ENCODE measurements at regions not wholly inside any gene's neighbourhood (a gene's known extent, or its start where the extent isn't known, plus 50 kb on each side); places are given as distances from the start of the nearest gene placed in this dataset.
"Not testable (repeated sequence)": the region's sequence is repeated elsewhere in the genome, so short reads cannot be mapped to it uniquely, and the experiment has no call there.

DNA sequence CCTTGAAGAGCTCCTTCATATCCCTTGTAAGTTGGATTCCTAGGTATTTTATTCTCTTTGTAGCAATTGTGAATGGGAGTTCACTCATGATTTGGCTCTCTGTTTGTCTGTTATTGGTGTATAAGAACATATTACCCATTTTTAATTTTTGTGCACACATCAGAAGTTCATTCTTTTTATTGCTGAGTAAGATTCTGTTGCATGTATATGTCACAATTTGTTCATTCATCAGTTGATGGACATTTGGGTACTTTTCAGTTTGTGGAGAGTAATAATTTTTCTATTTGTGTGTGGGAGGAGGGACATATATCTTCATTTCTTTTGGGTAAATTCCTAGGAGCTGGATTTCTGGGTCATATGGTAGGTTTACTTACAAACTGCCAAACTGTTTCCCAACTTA lies 125.9 kb downstream of the TANC2 start:
- TF ChIP-seq, protein P1, sequence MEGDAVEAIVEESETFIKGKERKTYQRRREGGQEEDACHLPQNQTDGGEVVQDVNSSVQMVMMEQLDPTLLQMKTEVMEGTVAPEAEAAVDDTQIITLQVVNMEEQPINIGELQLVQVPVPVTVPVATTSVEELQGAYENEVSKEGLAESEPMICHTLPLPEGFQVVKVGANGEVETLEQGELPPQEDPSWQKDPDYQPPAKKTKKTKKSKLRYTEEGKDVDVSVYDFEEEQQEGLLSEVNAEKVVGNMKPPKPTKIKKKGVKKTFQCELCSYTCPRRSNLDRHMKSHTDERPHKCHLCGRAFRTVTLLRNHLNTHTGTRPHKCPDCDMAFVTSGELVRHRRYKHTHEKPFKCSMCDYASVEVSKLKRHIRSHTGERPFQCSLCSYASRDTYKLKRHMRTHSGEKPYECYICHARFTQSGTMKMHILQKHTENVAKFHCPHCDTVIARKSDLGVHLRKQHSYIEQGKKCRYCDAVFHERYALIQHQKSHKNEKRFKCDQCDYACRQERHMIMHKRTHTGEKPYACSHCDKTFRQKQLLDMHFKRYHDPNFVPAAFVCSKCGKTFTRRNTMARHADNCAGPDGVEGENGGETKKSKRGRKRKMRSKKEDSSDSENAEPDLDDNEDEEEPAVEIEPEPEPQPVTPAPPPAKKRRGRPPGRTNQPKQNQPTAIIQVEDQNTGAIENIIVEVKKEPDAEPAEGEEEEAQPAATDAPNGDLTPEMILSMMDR (conservative IDR thresholded peaks at IDR 0.05), result not testable (repeated sequence)
- TF ChIP-seq EZH2 (IDR thresholded peaks at IDR 0.05; ENCODE audit: low read depth), result not testable (repeated sequence)
